Stimulated activated CD4-positive, alpha-beta T cell treated with anti-CD3 and anti-CD28 coated beads, Interleukin-15, amount 100 ng/mL, for 1 hour (primary cell): ENCODE measurements at regions not wholly inside any gene's neighbourhood (a gene's known extent, or its start where the extent isn't known, plus 50 kb on each side); places are given as distances from the start of the nearest gene placed in this dataset.

Experiments used
- DNase-seq, 2 donors: peaks; one replicate each; pipeline ENCODE4 v3.0.0-alpha.2; 2020; ENCODE audit warnings: low read depth in 1 of 2, low spot score in 1 of 2

- no peak for DNase-seq
Observed at GRCh38 chr18:78090584-78090983, 840.9 kb downstream of the GALR1 start.

GRCh38 chr18:78092901-78093300 lies 843.3 kb downstream of the GALR1 start:
- no peak for DNase-seq

- no peak for DNase-seq
Observed at GRCh38 chr18:78099979-78100588, 850.4 kb downstream of the GALR1 start.

- DNase-seq = no peak
Observed at GRCh38 chr18:78101091-78101490, 851.4 kb downstream of the GALR1 start.

GRCh38 chr18:78102135-78102534 lies 852.5 kb downstream of the GALR1 start:
- DNase-seq = no peak

GRCh38 chr18:78105611-78106010 lies 856.0 kb downstream of the GALR1 start:
- DNase-seq = no peak

GRCh38 chr18:78106946-78107345 lies 857.3 kb downstream of the GALR1 start:
- DNase-seq = no peak

- no peak for DNase-seq
Observed at GRCh38 chr18:78107363-78107762, 857.7 kb downstream of the GALR1 start.

GRCh38 chr18:78108554-78108953 lies 858.9 kb downstream of the GALR1 start:
- no peak for DNase-seq

- no peak for DNase-seq
Observed at GRCh38 chr18:78113136-78113939, 863.7 kb downstream of the GALR1 start.

- DNase-seq = no peak
Observed at GRCh38 chr18:78113940-78114251, 864.2 kb downstream of the GALR1 start.

GRCh38 chr18:78115896-78116561 lies 863.6 kb upstream of the SALL3 start:
- no peak for DNase-seq

- DNase-seq = no peak
Observed at GRCh38 chr18:78123144-78123909, 856.3 kb upstream of the SALL3 start.

- no peak for DNase-seq
Observed at GRCh38 chr18:78123926-78124797, 855.5 kb upstream of the SALL3 start.

- no peak for DNase-seq
Observed at GRCh38 chr18:78125206-78125896, 854.3 kb upstream of the SALL3 start.

GRCh38 chr18:78126106-78126505 lies 853.5 kb upstream of the SALL3 start:
- no peak for DNase-seq

GRCh38 chr18:78126536-78126935 lies 853.1 kb upstream of the SALL3 start:
- DNase-seq = no peak

- DNase-seq = no peak
Observed at GRCh38 chr18:78127041-78127440, 852.6 kb upstream of the SALL3 start.

GRCh38 chr18:78128004-78128403 lies 851.6 kb upstream of the SALL3 start:
- no peak for DNase-seq

- DNase-seq = no peak
Observed at GRCh38 chr18:78129260-78129659, 850.4 kb upstream of the SALL3 start.
